Fibroblast of lung (primary cell): ENCODE measurements at regions not wholly inside any gene's neighbourhood (a gene's known extent, or its start where the extent isn't known, plus 50 kb on each side); places are given as distances from the start of the nearest gene placed in this dataset.

Experiments
- DNase-seq, 2 donors: peaks; one replicate each; pipeline versions ENCODE4 v3.0.0 to v3.0.0-alpha.2; 2010; ENCODE audit warnings: low read depth in 2 of 2
- H2AFZ ChIP-seq: 2 replicates; pipeline ENCODE4 v1.5.1; 2012; ENCODE audit warnings: low read length, control low read depth, inconsistent platforms
- H3K27ac ChIP-seq: 2 replicates; pipeline ENCODE4 v1.5.1; 2011; ENCODE audit warnings: low read length, control low read depth; ENCODE audit not compliant: insufficient read depth
- H3K27me3 ChIP-seq: 2 replicates; pipeline ENCODE4 v1.5.1; 2011; ENCODE audit warnings: mild to moderate bottlenecking, low read length; ENCODE audit not compliant: control insufficient read depth, insufficient read depth
- H3K36me3 ChIP-seq: 2 replicates; pipeline ENCODE4 v1.5.1; 2011; ENCODE audit warnings: low read length; ENCODE audit not compliant: control insufficient read depth, insufficient read depth
- H3K4me1 ChIP-seq: 2 replicates; pipeline ENCODE4 v1.5.1; 2011; ENCODE audit warnings: low read length; ENCODE audit not compliant: control insufficient read depth, insufficient read depth; ENCODE audit errors: extremely low read depth
- H3K4me2 ChIP-seq: 2 replicates; pipeline ENCODE4 v1.5.1; 2011; ENCODE audit warnings: low read length, control low read depth; ENCODE audit not compliant: insufficient read depth; ENCODE audit errors: extremely low read depth
- H3K4me3 ChIP-seq, 4 experiments: fragments of 200-600 bp in 1 of 4; sonication (generic) in 1 of 4; replicated peaks in 1 of 4; 2 replicates each; pipeline ENCODE4 v1.5.1; 2011 to 2016; ENCODE audit warnings: low read length in 4 of 4, low read depth in 3 of 4, mild to moderate bottlenecking in 3 of 4, control low read depth in 2 of 4, inconsistent platforms in 1 of 4, mixed read lengths in 1 of 4; ENCODE audit not compliant: insufficient read depth in 1 of 4; ENCODE audit errors: control extremely low read depth in 1 of 4
- H3K79me2 ChIP-seq: 2 replicates; pipeline ENCODE4 v1.5.1; 2012; ENCODE audit warnings: mild to moderate bottlenecking, low read length, inconsistent platforms; ENCODE audit not compliant: control insufficient read depth, insufficient read depth
- H3K9ac ChIP-seq: 2 replicates; pipeline ENCODE4 v1.5.1; 2011; ENCODE audit warnings: mild to moderate bottlenecking, low read length, control low read depth; ENCODE audit not compliant: insufficient read depth
- H3K9me3 ChIP-seq: 2 replicates; pipeline ENCODE4 v1.5.1; 2012; ENCODE audit warnings: low read depth, low read length; ENCODE audit not compliant: control insufficient read depth, insufficient read depth
- H4K20me1 ChIP-seq: 2 replicates; pipeline ENCODE4 v1.5.1; 2011; ENCODE audit warnings: low read length; ENCODE audit not compliant: control insufficient read depth, insufficient read depth; ENCODE audit errors: extremely low read depth
- EZH2 ChIP-seq: IDR thresholded peaks from 2 replicates; pipeline ENCODE4 v1.5.1; 2012; ENCODE audit warnings: low read length, control low read depth, mild to moderate bottlenecking; ENCODE audit errors: missing control alignments
- TF ChIP-seq, protein P1 (sequence below), 2 donors: IDR thresholded peaks in 1 of 2; conservative IDR thresholded peaks in 1 of 2; 1 replicate in 1 of 2; 2 replicates in 1 of 2; pipeline ENCODE4 v1.5.1; 2011 to 2012; ENCODE audit warnings: low read length in 2 of 2, control low read depth in 1 of 2, inconsistent platforms in 1 of 2, low read depth in 1 of 2, mild to moderate bottlenecking in 1 of 2

DNA sequence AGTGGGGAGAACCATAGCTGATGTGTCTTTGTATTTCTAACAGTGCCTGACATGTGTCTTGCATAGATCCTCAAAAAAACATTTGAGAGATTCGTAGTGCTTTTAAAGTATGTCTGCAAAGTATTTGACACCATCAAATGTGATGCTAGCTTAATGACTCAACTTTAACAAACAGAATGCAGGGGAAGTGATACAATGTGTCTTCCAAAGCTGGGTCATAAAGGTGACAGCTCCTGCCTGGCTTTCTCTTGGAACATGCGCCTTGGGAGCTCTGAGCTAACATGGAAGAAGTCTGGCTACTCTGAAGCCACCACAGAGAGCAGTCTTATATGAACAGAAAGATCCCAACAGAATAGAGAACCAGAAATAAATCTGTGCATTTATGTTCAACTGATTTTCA is 78.2 kb downstream of the C1D start:
- H3K4me1 ChIP-seq = no peaks in the 10 kb centered on the region
- no peak overlapping the region for H3K9ac ChIP-seq
- no peak for DNase-seq
- no peak overlapping the region for H3K4me3 ChIP-seq
- H3K36me3 ChIP-seq = no peaks in the 10 kb centered on the region
- H3K27me3 ChIP-seq = no peaks in the 10 kb centered on the region
- no peaks in the 10 kb centered on the region for H3K9me3 ChIP-seq
- H3K4me2 ChIP-seq = no peak overlapping the region
- no peak overlapping the region for H2AFZ ChIP-seq
- TF ChIP-seq, protein P1, sequence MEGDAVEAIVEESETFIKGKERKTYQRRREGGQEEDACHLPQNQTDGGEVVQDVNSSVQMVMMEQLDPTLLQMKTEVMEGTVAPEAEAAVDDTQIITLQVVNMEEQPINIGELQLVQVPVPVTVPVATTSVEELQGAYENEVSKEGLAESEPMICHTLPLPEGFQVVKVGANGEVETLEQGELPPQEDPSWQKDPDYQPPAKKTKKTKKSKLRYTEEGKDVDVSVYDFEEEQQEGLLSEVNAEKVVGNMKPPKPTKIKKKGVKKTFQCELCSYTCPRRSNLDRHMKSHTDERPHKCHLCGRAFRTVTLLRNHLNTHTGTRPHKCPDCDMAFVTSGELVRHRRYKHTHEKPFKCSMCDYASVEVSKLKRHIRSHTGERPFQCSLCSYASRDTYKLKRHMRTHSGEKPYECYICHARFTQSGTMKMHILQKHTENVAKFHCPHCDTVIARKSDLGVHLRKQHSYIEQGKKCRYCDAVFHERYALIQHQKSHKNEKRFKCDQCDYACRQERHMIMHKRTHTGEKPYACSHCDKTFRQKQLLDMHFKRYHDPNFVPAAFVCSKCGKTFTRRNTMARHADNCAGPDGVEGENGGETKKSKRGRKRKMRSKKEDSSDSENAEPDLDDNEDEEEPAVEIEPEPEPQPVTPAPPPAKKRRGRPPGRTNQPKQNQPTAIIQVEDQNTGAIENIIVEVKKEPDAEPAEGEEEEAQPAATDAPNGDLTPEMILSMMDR (conservative IDR thresholded peaks at IDR 0.05 in 1 of 2, IDR thresholded peaks at IDR 0.05 in 1 of 2; ENCODE audit: low read depth in 1 of 2, low read length in 2 of 2) = no peak
- TF ChIP-seq EZH2 = no peak
- no peaks in the 10 kb centered on the region for H4K20me1 ChIP-seq
- no peak overlapping the region for H3K27ac ChIP-seq
- no peaks in the 10 kb centered on the region for H3K79me2 ChIP-seq

DNA sequence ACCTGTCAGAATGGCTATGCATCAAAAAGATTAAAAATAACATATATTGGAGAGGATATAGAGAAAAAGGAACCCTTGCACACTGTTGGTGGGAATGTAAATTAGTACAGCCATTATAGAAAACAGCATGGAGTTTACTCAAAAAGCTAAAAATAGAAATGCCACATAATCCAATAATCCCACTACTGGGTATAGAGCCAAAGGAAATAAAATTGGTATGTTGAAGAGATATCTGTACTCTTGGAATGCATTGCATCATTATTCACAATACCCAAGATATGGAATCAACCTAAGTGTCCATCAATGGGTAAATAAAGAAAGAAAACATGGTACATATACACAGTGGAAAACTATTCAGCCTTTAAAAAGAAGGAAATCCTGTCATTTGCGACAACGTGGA is 77.2 kb downstream of the C1D start:
- no peaks in the 10 kb centered on the region for H3K27me3 ChIP-seq
- TF ChIP-seq EZH2 = no peak
- TF ChIP-seq, protein P1 (conservative IDR thresholded peaks at IDR 0.05 in 1 of 2, IDR thresholded peaks at IDR 0.05 in 1 of 2; ENCODE audit: low read depth in 1 of 2, low read length in 2 of 2) = no peak
- no peak for DNase-seq
- no peak overlapping the region for H3K4me3 ChIP-seq
- no peaks in the 10 kb centered on the region for H3K9me3 ChIP-seq
- no peak overlapping the region for H3K4me2 ChIP-seq
- H3K36me3 ChIP-seq = no peaks in the 10 kb centered on the region
- no peaks in the 10 kb centered on the region for H3K79me2 ChIP-seq
- no peak overlapping the region for H3K9ac ChIP-seq
- no peak overlapping the region for H2AFZ ChIP-seq
- no peak overlapping the region for H3K27ac ChIP-seq
- no peaks in the 10 kb centered on the region for H3K4me1 ChIP-seq
- H4K20me1 ChIP-seq = no peaks in the 10 kb centered on the region

DNA sequence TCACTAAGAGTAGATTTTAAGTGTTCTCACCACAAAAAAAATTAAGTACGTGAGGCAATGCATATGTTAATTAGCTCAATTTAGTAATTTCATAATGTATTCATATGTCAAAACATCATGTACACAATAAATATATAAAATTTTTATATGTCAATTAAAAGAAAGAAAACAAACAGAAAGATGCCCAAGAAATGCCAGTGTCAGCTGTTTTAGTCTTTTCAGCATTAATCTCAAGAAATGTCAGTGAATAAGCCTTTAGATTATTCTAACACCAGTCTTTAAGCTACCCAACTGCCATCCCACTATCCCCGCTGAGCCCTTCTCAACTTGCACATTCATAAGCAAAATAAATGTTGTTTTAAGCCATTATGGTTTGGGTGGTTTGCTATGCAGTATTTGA is 76.5 kb downstream of the C1D start:
- TF ChIP-seq EZH2 = no peak
- TF ChIP-seq, protein P1 (conservative IDR thresholded peaks at IDR 0.05 in 1 of 2, IDR thresholded peaks at IDR 0.05 in 1 of 2; ENCODE audit: low read depth in 1 of 2, low read length in 2 of 2) = no peak
- no peak overlapping the region for H2AFZ ChIP-seq
- no peaks in the 10 kb centered on the region for H4K20me1 ChIP-seq
- no peak overlapping the region for H3K27ac ChIP-seq
- DNase-seq = no peak
- H3K9ac ChIP-seq = no peak overlapping the region
- H3K4me1 ChIP-seq = no peaks in the 10 kb centered on the region
- H3K27me3 ChIP-seq = no peaks in the 10 kb centered on the region
- H3K36me3 ChIP-seq = no peaks in the 10 kb centered on the region
- no peaks in the 10 kb centered on the region for H3K9me3 ChIP-seq
- no peaks in the 10 kb centered on the region for H3K79me2 ChIP-seq
- no peak overlapping the region for H3K4me3 ChIP-seq
- no peak overlapping the region for H3K4me2 ChIP-seq
